Right lobe of liver (tissue), 4 donors: ENCODE measurements at regions not wholly inside any gene's neighbourhood (a gene's known extent, or its start where the extent isn't known, plus 50 kb on each side); places are given as distances from the start of the nearest gene placed in this dataset.

Source experiments
- POLR2A ChIP-seq: fragments of 450-650 bp; IDR thresholded peaks from one replicate; pipeline ENCODE4 v1.6.1; 2017; ENCODE audit warnings: antibody characterized with exemption, mild to moderate bottlenecking
- TF ChIP-seq, protein P1 (sequence below), 4 donors: fragments of 200-600 bp in 3 of 4; fragments of 450-650 bp in 1 of 4; IDR thresholded peaks; one replicate each; pipeline versions ENCODE4 v1.5.1 to v1.8.0; 2016 to 2022; ENCODE audit warnings: antibody characterized with exemption in 4 of 4, mild to moderate bottlenecking in 2 of 4
- donor health status: DM: no; HTN: no; CAD: no.
- donor health status: DM: no; HTN: no; CAD: no.
- donor health status: DM: no; HTN: yes; CAD: no.

DNA sequence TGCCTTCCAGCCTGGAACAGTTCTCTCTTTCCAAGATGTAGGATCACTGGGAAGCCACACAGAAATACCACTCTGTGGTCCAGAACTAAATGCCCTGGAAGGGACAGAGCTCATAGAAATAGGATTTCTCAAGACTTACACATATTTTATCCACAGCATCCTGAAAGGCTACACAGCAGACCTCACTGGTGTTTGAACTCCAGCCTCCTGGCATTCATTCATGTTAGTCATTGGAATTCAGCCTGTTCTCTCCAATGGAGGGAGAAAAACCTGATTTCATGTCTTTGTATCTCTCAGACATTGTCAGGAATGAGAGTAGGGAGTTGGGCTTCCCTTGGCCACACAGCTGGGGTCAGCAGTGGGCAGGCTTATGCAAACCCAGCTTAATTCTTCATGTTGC lies 121.1 kb upstream of the PPP2R3A start:
- TF ChIP-seq, protein P1, sequence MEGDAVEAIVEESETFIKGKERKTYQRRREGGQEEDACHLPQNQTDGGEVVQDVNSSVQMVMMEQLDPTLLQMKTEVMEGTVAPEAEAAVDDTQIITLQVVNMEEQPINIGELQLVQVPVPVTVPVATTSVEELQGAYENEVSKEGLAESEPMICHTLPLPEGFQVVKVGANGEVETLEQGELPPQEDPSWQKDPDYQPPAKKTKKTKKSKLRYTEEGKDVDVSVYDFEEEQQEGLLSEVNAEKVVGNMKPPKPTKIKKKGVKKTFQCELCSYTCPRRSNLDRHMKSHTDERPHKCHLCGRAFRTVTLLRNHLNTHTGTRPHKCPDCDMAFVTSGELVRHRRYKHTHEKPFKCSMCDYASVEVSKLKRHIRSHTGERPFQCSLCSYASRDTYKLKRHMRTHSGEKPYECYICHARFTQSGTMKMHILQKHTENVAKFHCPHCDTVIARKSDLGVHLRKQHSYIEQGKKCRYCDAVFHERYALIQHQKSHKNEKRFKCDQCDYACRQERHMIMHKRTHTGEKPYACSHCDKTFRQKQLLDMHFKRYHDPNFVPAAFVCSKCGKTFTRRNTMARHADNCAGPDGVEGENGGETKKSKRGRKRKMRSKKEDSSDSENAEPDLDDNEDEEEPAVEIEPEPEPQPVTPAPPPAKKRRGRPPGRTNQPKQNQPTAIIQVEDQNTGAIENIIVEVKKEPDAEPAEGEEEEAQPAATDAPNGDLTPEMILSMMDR (IDR thresholded peaks at IDR 0.05), result no peak
- no peak for TF ChIP-seq POLR2A
